DMS53 treated with DMSO at 0.1 percent for 48 hours (cell line): ENCODE measurements at regions not wholly inside any gene's neighbourhood (a gene's known extent, or its start where the extent isn't known, plus 50 kb on each side); places are given as distances from the start of the nearest gene placed in this dataset.

Experiments used
- DNase-seq: peaks from one replicate; lab custom pipeline; 2025; ENCODE audit not compliant: unreplicated experiment; lab: John Stamatoyannopoulos, UW

DNA sequence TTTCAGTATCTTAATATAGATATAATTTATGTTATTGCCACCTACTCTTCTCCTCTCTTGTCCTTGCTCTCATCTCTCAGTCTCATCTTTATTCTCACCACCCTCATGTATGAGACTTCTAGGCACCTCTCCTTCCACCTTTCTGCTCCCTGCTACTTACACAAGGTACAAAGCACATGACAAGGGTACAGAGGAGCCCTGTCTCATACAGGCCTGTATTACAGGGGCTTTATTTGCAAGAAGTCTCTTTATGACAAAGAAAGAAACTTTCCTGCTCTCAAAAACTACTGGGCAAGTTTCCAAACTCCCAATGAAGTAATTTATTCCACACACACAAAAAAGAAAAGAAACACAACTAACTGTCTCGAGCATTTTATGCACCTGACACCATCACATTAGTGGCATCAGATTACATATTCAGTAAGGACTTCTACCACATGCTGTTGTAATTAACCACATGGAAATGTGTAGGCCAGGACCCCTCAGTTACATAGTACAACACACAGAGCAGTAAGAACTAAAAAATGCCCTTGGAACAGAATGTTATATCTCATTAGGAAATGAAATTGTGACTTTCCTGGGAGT is 253.1 kb downstream of the FZD1 start:
- no peak for DNase-seq

DNA sequence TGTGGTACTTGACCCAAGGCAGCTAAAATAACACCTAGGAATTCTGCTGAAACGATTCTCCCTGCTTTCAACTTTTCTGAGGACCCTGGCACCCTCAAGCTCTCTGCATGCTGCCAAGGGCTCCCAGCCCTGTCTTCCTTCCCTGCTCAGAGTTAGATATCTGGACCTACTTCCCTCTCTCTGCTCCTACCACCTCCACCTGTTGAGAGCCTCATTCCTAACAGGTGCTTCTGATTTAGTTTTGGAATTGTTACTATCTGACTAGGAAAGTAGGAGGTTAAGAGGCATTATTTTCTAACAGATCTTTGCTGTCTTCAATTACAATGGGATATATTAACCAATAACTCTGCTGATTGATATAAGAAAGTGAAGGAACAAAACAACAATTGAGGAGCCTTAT is 253.8 kb downstream of the FZD1 start:
- DNase-seq, result no peak

DNA sequence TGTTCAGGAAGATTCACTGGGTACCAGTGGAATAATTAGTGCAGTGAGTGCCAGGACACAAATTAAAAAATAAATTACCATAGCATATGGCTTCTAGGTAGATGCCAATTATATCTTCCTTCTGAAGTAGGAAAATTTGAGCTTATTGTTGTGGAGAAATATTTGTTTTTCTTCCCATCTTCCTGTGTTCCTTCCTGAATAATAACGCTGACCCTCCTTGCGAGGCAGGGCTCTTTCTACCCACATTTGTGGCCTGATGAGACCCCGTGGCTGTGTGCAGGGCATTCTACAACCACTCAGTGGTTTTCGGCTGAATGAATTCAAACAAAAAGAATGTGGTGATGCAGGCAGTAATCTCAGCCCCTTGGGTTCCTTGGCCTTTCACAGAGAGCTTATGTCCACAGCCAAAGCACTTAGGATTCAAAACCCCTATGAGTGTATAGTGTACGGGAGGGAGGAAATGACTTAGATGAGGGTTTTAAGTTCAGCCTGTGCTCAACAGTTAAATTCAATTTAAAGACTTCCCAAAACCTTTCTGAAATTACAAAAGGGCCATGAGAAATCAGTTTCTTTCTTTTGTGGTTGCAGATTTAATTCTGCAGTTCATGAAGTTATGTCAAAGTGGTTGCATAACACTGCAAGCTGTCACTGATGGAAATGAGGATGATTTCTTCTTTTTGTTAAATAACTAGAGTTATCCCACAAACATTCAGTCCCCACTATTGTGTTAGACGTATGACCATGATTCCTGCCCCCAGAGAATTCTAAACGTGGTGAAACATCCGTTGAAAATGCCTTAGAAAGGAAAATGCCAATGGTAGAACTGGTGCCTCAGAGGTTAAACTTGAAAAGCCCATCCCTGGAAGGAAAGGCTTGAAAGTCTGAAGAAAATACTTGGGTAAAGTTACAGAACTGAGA is 255.3 kb downstream of the FZD1 start:
- DNase-seq, result no peak

DNA sequence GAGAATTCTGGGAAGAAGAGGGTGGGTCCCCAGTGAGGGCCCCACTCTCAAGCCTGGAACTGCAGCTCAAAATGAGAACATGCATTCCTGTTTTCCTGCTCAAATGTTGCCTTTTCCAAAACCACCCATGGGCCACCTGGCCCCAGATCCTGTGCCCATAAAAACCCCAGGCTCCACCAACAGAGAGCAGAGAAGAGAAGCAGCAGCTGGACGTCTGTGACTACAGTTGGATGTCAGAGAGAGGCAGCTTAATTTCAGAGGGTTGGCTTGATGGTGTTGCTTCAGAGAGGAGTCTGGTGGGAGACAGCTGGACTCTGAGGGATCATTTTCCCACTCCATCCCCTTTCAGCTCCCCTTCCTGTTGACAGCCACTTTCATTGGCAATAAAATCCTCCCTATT is 256.4 kb downstream of the FZD1 start:
- DNase-seq, result no peak

DNA sequence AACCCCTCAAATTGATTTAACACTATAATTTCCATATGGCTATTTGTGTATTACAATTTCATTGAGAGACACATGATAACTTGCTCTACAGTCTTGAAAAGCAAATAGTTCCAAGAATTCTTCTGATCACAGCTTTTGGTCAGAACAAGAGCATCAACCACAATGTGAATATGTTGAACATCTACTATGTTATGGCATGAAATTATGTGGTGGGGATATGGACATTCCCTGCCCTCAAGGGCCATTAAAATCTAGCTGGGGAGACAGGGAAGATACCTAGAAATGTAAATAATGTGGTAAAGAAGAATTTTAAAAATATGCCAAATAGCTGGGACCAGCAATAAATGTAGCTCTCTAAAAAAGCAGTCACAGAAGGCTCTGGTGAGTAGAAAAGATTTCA is 262.2 kb downstream of the FZD1 start:
- no peak for DNase-seq

DNA sequence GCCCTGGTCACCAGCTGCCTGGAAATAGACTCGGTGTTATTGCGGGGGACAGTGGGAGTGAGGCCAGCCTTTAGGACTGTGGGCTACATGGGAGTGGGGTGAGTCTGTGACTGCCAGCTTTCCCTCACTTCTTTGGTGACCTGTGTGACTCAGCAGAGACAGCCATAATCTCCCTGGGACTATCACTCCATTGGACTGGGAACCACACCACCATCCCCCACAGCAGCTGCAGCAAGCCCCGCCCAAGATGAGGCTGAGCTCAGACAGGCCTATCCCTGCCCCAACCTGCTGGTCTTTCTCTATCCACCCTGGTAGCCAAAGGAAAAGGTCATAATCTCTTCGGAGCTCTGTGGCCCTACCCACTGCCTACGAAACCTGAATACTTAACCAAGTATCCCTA is 263.2 kb downstream of the FZD1 start:
- DNase-seq, result no peak

DNA sequence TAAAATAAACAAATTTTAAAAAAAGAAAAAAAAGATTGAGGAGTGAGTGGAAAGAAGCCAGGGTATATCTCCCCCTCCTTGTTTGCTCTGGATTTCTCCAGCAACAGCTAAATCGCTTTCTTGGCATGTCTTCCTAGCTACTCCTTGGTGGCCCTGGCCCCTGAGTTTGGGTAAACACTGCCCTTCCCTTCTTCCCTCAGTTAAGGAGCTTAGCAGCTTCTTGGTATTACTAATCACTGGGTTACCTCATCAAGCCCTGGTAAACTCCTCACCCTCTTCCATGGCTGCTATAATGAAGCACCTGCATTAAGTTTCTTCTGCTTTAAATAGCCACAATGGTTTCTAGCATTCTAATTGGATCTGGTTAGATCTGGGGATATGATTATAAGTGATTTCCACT is 269.8 kb downstream of the FZD1 start:
- no peak for DNase-seq

DNA sequence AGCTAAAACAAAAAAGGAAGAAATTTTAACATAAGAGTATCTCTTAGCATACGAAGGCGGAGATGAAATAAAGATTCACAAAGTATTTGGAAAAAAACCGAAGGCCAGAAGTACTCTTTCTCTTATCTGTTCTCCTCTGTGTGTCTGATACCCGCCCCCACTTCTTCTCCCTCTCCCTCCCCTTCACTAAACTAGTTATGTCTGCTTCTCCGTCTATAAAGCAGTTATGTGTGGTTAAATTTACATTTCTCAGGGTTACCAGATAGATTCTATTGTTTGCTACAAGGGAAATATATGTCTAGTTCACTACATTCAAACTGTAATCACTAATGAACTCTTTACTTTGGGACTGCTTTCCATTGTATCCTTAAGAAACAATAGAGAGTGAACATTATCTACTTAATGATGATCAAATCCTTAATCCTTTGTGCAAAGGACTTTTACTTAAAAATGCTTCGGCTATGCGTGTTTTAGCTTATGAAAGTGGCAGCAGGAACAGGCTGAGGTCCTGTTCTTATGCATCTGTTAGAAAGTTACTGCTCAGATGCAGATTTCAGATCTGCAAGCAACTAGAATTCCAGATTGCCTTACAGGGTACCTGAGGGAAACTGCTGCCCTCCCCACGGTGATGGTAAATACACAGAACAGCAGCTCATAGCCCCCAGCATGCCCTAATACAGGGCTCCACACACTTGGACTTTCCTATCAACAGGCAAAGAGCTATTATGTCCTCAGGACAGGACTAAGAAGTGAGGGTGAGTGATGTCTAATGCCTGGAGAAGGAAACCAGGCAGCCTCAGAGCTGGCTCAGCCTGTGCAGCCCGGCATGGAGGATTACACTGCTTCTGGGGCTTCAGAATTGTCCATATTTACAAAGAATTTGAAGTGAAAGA is 273.3 kb downstream of the FZD1 start:
- no peak for DNase-seq

DNA sequence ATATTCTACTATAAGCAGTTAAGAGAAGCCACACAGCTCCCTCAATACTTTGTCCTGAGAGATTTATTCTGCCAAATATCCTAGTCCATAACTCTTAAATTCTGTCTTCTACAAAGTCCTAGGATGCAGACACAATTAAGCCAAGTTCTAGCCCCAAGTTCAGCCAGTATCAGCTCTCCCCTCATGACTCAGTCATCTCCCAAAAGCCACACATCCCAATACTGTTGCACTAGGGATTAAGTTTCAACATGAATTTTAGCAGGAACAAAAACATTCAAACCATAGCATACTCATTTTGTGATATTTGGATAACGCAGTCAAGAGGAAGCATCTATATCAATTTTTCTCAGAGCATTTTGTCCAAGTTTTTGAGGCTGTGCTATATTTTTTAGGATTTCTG is 277.4 kb downstream of the FZD1 start:
- no peak for DNase-seq

DNA sequence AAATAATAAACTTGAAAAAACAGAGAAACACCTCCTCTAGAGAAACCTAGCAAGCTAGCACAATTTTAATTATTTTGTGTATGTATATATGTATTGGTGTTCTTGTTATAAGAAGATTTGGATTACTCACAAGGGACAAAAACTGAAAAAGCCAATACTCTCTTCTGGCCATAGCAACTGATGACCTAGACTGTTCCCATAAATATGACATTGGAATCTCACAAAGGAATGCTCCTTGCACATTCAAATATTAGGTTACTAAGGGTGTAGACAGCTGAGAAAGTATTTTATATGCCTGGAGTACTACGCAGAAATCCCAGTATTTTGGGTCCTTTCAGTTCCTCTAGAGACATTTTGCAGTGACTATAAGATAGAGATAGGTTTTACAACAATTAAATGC is 279.4 kb downstream of the FZD1 start:
- DNase-seq, result no peak

DNA sequence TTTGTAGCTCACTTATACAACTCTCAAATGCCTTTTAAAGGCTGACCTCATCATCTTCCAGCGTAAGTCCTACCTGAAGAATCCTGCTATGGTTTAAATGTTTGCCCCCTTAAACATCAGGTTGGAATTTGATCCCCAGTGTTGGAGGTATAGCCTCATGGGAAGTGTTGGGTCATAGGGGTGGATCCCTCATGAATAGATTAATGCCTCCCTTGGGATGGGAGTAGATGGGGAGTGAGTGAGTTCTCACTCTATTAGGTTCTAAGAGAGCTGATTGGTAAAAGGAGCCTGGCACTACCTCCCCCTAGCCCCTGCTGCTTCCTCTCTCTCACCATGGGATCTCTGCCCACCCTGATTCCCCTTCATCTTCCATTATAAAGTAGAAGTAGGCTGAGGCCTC is 285.6 kb downstream of the FZD1 start:
- DNase-seq, result no peak

DNA sequence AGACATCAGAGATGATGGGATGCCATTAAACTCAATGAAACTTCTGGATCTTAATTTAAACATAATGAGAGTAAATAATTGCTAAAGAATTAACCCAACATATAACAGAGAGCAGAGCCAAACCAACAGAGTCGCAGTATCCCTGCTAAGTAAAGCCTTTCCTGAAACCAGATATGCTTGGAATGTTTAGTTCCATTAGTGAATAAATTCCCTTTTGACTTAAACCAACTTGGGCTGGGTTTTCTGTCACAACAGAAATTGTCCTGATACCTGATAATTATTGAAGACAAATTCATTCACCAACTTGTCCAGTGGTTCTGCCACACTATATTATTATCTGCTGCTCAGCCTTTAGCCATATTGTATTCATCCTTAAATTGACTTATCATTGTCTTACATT is 286.7 kb downstream of the FZD1 start:
- DNase-seq, result no peak

DNA sequence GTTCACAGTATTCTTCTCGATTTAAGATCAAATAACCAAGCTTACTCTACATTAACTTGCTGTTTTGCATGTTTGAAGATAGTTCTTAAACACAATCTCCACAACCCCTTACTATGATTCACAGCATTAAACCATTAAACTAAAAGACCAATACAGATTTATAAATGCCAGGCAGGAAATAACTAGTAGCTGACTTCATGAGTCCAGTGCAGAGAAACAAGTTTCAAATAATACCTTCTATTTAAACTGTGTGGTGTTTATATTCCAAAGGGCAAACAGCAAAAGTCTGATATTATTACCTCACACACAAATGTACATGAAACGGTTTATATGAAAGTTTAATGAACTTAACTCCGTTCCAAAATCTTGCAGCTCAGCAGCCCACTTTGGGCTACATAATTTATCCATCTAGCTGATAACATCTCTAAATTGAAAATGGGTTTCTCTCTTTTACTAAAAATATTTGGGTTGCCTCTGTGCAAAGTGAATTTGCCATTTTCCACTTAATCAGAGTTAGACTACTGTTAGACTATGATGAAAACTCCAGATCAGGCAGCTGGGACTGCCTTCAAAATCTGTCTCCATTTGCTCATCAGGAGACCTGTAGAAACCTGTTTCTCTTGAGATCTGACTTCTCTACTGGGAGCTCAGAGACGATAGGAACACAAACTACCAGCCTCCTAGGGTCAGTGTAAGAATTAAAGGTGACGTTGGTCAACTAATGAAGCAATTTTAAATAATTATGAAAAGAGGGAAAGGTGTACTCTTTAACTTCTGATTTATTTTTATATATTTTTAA is 287.3 kb downstream of the FZD1 start:
- DNase-seq, result no peak

DNA sequence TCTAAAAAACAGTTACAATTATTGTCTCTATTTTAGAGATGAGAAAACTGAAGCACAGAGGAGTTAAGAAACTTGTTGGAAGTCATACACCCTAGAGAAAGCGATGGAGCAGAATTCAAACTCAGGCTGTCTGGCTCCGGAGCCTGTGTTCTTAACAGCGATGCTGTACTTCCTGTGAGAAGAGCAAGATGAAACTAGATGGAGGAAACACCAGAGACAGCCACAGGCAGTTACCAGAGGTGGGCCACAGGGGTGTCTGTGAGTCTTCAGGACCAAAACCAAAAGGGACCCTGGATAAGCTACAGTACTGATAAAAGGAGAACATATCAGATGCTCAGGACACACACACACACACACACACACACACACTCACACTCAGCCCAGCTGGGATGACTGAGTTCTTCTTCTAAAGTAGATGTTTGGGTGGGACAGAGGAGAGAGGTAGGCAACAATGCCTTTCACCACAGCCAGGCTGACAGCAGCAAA is 289.2 kb downstream of the FZD1 start:
- DNase-seq, result no peak

DNA sequence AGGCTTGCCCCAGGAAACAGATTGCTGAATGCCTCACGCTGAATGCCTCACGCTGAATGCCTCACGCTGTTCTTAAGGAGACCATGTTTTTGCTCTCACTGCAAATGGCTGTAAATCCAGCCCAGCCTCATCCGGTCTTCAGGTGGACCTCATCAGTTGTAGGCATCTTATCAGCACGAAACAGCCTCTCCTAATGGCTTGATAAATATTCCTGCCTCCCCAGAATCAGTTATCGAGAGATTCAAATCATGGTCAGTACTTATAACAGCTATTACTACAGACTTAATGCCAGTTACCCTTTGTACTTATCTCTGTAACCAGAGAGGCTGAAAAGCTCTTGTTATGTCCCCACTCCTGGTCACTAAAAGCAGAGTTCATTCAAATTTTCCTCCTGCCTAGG is 290.6 kb downstream of the FZD1 start:
- DNase-seq, result no peak

DNA sequence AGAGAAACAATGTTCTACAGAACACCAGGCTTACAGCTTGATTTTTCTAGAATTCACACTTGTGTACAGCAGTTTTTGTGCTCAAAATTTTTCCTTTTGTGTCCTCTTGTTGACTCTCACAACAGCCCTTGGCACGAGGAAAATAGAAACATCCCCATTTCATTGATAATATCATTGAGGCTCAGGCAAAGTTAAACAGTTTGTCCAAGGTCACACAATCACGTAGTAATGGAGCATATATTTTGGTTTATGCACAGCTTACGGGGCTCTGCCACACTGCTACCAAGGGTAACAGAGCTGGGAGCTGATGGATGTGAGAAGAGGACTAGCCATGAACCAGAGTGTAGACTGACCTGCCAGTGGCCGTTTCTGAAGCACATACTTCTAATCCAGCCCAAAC is 292.0 kb downstream of the FZD1 start:
- DNase-seq, result no peak

DNA sequence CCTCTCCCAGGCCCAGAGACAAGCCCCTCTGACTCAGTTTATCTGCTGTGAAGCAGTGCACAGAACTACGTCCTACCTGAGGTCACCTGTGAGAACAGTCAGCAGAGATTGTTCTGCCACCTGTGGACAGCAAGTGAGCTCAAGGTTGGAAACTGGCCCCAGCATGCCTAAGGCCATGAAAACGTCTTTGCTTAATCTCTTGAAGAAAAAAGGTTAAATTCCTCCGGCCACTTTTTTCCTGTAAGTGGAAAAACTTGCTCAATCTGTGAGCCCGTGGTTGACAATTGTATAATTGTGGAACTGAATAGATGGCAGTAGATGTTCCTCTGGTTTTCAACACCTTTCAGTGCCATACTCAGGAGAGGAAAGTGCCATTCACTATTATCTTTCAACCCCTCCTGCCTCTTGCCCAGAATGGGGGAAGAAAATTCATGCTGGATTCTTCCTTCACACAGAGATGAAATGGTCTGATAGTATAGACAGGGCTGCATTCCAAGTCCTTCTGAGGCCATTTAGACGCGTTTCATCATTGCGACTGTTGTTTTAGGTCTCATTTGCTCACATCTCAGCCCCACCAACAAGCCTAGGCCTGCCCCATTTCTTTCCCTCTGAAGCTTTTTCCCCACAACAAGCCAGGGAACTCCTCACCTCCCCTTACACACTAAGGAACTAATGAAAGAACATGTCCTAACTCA is 292.9 kb downstream of the FZD1 start:
- DNase-seq, result no peak

DNA sequence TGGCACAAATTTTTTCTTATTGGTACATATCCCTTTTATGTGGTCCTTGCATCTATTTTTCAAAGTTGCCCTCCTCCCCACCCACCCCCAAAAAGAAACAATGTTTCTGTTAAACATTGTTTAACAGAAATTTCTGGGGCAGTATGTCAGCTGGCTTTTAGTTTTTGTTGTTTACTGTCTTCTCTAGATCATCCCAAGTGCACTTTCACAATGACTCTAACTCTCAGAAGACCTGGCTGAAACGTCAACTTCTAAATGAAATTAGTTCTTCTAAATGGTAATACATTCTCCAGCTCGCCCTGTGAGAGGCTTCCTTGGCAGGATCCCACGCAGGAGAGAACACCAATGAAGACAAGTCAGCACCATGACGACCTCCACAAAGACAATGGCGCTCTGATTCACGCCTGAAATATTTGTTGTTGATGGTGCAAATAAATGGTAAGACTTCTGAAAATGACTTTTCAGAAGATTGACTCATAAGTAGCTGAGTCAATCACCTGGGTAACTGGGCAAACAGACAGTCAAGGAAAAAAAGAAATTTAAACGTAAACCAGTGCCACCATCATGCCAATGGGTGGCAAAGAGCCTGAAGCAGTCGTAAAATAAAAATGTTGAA is 293.7 kb downstream of the FZD1 start:
- DNase-seq, result peak; percentile 44

DNA sequence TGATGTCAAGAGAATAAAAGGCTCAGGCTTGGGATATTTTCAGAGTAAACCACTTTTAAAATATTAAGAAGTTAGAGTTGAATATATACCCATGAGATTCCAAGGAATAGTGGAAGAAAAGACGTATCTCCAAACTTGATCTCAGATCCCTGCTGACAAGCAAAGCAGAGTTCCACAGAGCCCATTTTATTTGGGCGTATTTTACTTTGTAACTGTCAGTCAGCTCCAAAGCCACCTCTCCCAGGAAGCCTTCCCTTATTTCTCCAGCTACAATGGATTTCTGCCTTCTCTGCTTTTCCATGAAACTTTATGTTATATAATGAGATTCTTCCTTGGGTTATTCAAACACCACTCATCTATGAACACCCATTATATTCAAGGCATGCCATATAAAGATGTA is 295.7 kb downstream of the FZD1 start:
- DNase-seq, result no peak

DNA sequence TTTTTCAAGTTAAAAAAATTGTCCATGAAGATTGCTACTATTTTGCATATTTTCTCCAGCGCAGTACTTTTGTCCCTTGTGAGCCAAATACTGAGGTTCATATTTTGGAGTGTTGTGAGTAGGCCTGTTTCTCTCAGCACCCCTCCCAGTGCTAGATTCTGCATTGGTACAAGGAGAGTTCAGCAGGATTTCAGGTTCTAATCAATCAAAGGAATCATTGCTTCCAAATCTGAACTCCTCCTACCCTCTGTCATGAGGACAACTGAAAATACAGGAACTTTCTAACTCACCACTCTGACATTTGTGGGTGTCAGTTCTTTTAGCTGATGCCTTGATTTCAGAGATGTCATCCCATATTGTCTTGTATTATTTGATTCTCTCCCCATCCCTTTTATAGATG is 299.9 kb downstream of the FZD1 start:
- no peak for DNase-seq
